H1 (cell line): ENCODE measurements at regions not wholly inside any gene's neighbourhood (a gene's known extent, or its start where the extent isn't known, plus 50 kb on each side); places are given as distances from the start of the nearest gene placed in this dataset.

Experiments used
- EZH2 ChIP-seq: fragments of 200-600 bp; sonication (generic); IDR thresholded peaks from 2 replicates; pipeline ENCODE4 v1.7.1; 2012; ENCODE audit warnings: low read depth, mild to moderate bottlenecking, moderate library complexity, low read length, inconsistent platforms; ENCODE audit not compliant: severe bottlenecking
- JUN ChIP-seq: IDR thresholded peaks from 2 replicates; pipeline ENCODE4 v1.6.1; 2011; ENCODE audit warnings: low read depth, mild to moderate bottlenecking, improper control_type of control experiment, low read length
- JUND ChIP-seq: IDR thresholded peaks from 2 replicates; pipeline ENCODE4 v1.6.1; 2011; ENCODE audit warnings: mild to moderate bottlenecking, improper control_type of control experiment, low read length
- NRF1 ChIP-seq: IDR thresholded peaks from 2 replicates; pipeline ENCODE4 v1.6.1; 2011; ENCODE audit warnings: mild to moderate bottlenecking, low read depth, low read length, improper control_type of control experiment
- POLR2A ChIP-seq, 2 experiments: IDR thresholded peaks; 1 replicate in 1 of 2; 2 replicates in 1 of 2; pipeline ENCODE4 v1.6.1; 2011; ENCODE audit warnings: low read depth in 2 of 2, low read length in 2 of 2, mild to moderate bottlenecking in 2 of 2; ENCODE audit errors: control extremely low read depth in 1 of 2
- YY1 ChIP-seq: IDR thresholded peaks from 2 replicates; pipeline ENCODE4 v1.6.1; 2011; ENCODE audit warnings: low read depth, mild to moderate bottlenecking, low read length
- ZNF274 ChIP-seq: IDR thresholded peaks from 2 replicates; pipeline ENCODE4 v1.7.0; 2012; ENCODE audit warnings: low read length, borderline replicate concordance; ENCODE audit errors: extremely low read depth
- TF ChIP-seq, protein P1 (sequence below): fragments of 300-600 bp; sonication (generic); IDR thresholded peaks from 2 replicates; pipeline ENCODE4 v1.7.1; 2012; ENCODE audit warnings: low read length, moderate library complexity, mild to moderate bottlenecking, inconsistent platforms; ENCODE audit not compliant: insufficient replicate concordance

GRCh38 chr2:190119257-190119656, 56.7 kb upstream of the MSTN start:
- TF ChIP-seq, protein P1, sequence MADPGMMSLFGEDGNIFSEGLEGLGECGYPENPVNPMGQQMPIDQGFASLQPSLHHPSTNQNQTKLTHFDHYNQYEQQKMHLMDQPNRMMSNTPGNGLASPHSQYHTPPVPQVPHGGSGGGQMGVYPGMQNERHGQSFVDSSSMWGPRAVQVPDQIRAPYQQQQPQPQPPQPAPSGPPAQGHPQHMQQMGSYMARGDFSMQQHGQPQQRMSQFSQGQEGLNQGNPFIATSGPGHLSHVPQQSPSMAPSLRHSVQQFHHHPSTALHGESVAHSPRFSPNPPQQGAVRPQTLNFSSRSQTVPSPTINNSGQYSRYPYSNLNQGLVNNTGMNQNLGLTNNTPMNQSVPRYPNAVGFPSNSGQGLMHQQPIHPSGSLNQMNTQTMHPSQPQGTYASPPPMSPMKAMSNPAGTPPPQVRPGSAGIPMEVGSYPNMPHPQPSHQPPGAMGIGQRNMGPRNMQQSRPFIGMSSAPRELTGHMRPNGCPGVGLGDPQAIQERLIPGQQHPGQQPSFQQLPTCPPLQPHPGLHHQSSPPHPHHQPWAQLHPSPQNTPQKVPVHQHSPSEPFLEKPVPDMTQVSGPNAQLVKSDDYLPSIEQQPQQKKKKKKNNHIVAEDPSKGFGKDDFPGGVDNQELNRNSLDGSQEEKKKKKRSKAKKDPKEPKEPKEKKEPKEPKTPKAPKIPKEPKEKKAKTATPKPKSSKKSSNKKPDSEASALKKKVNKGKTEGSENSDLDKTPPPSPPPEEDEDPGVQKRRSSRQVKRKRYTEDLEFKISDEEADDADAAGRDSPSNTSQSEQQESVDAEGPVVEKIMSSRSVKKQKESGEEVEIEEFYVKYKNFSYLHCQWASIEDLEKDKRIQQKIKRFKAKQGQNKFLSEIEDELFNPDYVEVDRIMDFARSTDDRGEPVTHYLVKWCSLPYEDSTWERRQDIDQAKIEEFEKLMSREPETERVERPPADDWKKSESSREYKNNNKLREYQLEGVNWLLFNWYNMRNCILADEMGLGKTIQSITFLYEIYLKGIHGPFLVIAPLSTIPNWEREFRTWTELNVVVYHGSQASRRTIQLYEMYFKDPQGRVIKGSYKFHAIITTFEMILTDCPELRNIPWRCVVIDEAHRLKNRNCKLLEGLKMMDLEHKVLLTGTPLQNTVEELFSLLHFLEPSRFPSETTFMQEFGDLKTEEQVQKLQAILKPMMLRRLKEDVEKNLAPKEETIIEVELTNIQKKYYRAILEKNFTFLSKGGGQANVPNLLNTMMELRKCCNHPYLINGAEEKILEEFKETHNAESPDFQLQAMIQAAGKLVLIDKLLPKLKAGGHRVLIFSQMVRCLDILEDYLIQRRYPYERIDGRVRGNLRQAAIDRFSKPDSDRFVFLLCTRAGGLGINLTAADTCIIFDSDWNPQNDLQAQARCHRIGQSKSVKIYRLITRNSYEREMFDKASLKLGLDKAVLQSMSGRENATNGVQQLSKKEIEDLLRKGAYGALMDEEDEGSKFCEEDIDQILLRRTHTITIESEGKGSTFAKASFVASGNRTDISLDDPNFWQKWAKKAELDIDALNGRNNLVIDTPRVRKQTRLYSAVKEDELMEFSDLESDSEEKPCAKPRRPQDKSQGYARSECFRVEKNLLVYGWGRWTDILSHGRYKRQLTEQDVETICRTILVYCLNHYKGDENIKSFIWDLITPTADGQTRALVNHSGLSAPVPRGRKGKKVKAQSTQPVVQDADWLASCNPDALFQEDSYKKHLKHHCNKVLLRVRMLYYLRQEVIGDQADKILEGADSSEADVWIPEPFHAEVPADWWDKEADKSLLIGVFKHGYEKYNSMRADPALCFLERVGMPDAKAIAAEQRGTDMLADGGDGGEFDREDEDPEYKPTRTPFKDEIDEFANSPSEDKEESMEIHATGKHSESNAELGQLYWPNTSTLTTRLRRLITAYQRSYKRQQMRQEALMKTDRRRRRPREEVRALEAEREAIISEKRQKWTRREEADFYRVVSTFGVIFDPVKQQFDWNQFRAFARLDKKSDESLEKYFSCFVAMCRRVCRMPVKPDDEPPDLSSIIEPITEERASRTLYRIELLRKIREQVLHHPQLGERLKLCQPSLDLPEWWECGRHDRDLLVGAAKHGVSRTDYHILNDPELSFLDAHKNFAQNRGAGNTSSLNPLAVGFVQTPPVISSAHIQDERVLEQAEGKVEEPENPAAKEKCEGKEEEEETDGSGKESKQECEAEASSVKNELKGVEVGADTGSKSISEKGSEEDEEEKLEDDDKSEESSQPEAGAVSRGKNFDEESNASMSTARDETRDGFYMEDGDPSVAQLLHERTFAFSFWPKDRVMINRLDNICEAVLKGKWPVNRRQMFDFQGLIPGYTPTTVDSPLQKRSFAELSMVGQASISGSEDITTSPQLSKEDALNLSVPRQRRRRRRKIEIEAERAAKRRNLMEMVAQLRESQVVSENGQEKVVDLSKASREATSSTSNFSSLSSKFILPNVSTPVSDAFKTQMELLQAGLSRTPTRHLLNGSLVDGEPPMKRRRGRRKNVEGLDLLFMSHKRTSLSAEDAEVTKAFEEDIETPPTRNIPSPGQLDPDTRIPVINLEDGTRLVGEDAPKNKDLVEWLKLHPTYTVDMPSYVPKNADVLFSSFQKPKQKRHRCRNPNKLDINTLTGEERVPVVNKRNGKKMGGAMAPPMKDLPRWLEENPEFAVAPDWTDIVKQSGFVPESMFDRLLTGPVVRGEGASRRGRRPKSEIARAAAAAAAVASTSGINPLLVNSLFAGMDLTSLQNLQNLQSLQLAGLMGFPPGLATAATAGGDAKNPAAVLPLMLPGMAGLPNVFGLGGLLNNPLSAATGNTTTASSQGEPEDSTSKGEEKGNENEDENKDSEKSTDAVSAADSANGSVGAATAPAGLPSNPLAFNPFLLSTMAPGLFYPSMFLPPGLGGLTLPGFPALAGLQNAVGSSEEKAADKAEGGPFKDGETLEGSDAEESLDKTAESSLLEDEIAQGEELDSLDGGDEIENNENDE: no peak
- no peak for TF ChIP-seq POLR2A (IDR thresholded peaks at IDR 0.05; ENCODE audit: control extremely low read depth in 1 of 2, low read depth in 2 of 2, low read length in 2 of 2)
- no peak for TF ChIP-seq ZNF274
- no peak for TF ChIP-seq YY1
- TF ChIP-seq NRF1: no peak
- TF ChIP-seq JUN: no peak
- no peak for TF ChIP-seq JUND
- no peak for TF ChIP-seq EZH2
